ENCODE measurements at regions not wholly inside any gene's neighbourhood (a gene's known extent, or its start where the extent isn't known, plus 50 kb on each side); places are given as distances from the start of the nearest gene placed in this dataset.

DNA sequence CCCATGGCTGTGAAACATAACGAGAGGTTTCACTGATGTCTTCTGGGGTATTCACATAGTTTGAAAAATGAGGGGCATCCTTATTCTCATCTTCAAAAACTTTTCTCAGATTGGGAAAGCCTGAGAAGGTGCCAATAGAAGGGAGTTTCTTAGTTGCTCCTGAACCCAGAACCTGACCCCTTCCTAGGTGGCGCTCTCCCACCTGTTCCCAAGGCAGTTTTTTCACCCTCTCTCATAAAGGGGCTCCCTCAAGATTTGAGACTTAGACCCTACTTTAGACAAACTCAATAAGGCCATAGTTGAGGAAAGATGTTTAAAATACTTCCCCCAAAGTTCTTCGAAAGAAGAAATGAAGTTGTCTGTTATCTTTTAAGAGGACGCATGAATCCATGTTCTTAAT lies 142.2 kb downstream of the FGF9 start (continued):
- TF ChIP-seq, protein P1, sequence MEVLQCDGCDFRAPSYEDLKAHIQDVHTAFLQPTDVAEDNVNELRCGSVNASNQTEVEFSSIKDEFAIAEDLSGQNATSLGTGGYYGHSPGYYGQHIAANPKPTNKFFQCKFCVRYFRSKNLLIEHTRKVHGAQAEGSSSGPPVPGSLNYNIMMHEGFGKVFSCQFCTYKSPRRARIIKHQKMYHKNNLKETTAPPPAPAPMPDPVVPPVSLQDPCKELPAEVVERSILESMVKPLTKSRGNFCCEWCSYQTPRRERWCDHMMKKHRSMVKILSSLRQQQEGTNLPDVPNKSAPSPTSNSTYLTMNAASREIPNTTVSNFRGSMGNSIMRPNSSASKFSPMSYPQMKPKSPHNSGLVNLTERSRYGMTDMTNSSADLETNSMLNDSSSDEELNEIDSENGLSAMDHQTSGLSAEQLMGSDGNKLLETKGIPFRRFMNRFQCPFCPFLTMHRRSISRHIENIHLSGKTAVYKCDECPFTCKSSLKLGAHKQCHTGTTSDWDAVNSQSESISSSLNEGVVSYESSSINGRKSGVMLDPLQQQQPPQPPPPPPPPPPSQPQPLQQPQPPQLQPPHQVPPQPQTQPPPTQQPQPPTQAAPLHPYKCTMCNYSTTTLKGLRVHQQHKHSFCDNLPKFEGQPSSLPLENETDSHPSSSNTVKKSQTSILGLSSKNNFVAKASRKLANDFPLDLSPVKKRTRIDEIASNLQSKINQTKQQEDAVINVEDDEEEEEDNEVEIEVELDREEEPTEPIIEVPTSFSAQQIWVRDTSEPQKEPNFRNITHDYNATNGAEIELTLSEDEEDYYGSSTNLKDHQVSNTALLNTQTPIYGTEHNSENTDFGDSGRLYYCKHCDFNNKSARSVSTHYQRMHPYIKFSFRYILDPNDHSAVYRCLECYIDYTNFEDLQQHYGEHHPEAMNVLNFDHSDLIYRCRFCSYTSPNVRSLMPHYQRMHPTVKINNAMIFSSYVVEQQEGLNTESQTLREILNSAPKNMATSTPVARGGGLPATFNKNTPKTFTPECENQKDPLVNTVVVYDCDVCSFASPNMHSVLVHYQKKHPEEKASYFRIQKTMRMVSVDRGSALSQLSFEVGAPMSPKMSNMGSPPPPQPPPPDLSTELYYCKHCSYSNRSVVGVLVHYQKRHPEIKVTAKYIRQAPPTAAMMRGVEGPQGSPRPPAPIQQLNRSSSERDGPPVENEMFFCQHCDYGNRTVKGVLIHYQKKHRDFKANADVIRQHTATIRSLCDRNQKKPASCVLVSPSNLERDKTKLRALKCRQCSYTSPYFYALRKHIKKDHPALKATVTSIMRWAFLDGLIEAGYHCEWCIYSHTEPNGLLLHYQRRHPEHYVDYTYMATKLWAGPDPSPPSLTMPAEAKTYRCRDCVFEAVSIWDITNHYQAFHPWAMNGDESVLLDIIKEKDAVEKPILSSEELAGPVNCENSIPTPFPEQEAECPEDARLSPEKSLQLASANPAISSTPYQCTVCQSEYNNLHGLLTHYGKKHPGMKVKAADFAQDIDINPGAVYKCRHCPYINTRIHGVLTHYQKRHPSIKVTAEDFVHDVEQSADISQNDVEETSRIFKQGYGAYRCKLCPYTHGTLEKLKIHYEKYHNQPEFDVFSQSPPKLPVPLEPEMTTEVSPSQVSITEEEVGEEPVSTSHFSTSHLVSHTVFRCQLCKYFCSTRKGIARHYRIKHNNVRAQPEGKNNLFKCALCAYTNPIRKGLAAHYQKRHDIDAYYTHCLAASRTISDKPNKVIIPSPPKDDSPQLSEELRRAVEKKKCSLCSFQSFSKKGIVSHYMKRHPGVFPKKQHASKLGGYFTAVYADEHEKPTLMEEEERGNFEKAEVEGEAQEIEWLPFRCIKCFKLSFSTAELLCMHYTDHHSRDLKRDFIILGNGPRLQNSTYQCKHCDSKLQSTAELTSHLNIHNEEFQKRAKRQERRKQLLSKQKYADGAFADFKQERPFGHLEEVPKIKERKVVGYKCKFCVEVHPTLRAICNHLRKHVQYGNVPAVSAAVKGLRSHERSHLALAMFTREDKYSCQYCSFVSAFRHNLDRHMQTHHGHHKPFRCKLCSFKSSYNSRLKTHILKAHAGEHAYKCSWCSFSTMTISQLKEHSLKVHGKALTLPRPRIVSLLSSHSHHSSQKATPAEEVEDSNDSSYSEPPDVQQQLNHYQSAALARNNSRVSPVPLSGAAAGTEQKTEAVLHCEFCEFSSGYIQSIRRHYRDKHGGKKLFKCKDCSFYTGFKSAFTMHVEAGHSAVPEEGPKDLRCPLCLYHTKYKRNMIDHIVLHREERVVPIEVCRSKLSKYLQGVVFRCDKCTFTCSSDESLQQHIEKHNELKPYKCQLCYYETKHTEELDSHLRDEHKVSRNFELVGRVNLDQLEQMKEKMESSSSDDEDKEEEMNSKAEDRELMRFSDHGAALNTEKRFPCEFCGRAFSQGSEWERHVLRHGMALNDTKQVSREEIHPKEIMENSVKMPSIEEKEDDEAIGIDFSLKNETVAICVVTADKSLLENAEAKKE (CRISPR knock-in tag; IDR thresholded peaks at IDR 0.05), result no peak
- TF ChIP-seq EZH2 (IDR thresholded peaks at IDR 0.05; ENCODE audit: low read depth, unreplicated experiment), result no peak
- no peak for TF ChIP-seq NANOG (IDR thresholded peaks at IDR 0.05; ENCODE audit: borderline replicate concordance)
- no peak for TF ChIP-seq STAT1 (IDR thresholded peaks at IDR 0.05; ENCODE audit: unreplicated experiment)
- no peak for TF ChIP-seq EZH2phosphoT487 (IDR thresholded peaks at IDR 0.05; ENCODE audit: unreplicated experiment)
- TF ChIP-seq, protein P2, sequence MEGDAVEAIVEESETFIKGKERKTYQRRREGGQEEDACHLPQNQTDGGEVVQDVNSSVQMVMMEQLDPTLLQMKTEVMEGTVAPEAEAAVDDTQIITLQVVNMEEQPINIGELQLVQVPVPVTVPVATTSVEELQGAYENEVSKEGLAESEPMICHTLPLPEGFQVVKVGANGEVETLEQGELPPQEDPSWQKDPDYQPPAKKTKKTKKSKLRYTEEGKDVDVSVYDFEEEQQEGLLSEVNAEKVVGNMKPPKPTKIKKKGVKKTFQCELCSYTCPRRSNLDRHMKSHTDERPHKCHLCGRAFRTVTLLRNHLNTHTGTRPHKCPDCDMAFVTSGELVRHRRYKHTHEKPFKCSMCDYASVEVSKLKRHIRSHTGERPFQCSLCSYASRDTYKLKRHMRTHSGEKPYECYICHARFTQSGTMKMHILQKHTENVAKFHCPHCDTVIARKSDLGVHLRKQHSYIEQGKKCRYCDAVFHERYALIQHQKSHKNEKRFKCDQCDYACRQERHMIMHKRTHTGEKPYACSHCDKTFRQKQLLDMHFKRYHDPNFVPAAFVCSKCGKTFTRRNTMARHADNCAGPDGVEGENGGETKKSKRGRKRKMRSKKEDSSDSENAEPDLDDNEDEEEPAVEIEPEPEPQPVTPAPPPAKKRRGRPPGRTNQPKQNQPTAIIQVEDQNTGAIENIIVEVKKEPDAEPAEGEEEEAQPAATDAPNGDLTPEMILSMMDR (conservative IDR thresholded peaks at IDR 0.05; ENCODE audit: low read depth in 2 of 2), result peak; percentile 65 to 71

DNA sequence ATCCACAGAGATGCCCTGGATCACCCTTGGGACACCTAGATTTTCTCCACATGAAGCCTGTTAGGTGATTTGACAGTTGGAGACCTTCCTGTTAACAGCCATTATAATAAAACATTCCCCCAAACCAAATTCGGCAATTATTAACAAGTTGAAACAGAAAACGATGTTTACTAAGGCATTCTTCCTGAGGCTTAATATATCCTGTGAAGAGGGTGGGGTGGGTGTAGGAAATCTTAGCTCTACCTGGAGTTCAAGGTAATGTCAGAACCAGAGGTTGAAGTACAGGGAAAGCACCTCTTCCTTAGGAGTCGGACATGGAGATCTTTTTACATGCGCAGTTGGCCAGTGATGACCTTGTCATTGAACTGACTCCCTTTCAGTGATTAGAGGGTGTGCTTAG lies 143.0 kb downstream of the FGF9 start:
- no peaks in the 10 kb centered on the region for H3K4me1 ChIP-seq (ENCODE audit: insufficient read depth)
- H3K4me3 Mint-ChIP-seq, result no peak overlapping the region
- peaks cover 2% of the 10 kb centered on the region for H3K27me3 Mint-ChIP-seq (ENCODE audit: insufficient read depth, low read depth, poor library complexity)
- DNase-seq (ENCODE audit: low spot score) (no peak), ATAC-seq (no peak)
- H3K27ac Mint-ChIP-seq, result no peak overlapping the region
- no peaks in the 10 kb centered on the region for H3K27me3 ChIP-seq (ENCODE audit: insufficient read depth)
- no peaks in the 10 kb centered on the region for H3K79me2 ChIP-seq (replicated peaks; ENCODE audit: insufficient read depth)
- H3K9me3 Mint-ChIP-seq, result peaks cover 19% of the 10 kb centered on the region
- no peaks in the 10 kb centered on the region for H4K20me1 ChIP-seq (replicated peaks; ENCODE audit: insufficient read depth)
- no peaks in the 10 kb centered on the region; the same call in 2 of the 3 replicates for H3K4me1 Mint-ChIP-seq
- H3F3A ChIP-seq (replicated peaks; ENCODE audit: low read depth), result no peaks in the 10 kb centered on the region
- H3K4me2 ChIP-seq, result no peak overlapping the region
- H3K36me3 Mint-ChIP-seq (ENCODE audit: low read depth), result peaks cover 4% of the 10 kb centered on the region; the same call in 2 of the 3 replicates
- H3K36me3 ChIP-seq (ENCODE audit: insufficient read depth), result no peaks in the 10 kb centered on the region
- H3K27ac ChIP-seq (ENCODE audit: low read depth), result no peak overlapping the region
- H3K9me2 ChIP-seq (ENCODE audit: insufficient read depth), result 0 out of 2 replicates have a peak, but pooled peaks cover 5% of the 10 kb centered on the region
- H2AFZ ChIP-seq, result no peak overlapping the region; the same call in 1 of the 2 replicates
- no peak overlapping the region for H3K4me3 ChIP-seq
- TF ChIP-seq ZNF114 (CRISPR knock-in tag; IDR thresholded peaks at IDR 0.05) (no peak), EZH2 (IDR thresholded peaks at IDR 0.05; ENCODE audit: low read depth, unreplicated experiment) (no peak), CREB1 (CRISPR knock-in tag; IDR thresholded peaks at IDR 0.05; ENCODE audit: low read depth) (no peak)
- TF ChIP-seq, protein P1 (CRISPR knock-in tag; IDR thresholded peaks at IDR 0.05), result no peak

Measured in GM23338 (cell line).